HG02870 (cell line): ENCODE measurements at regions not wholly inside any gene's neighbourhood (a gene's known extent, or its start where the extent isn't known, plus 50 kb on each side); places are given as distances from the start of the nearest gene placed in this dataset.
"Not testable (repeated sequence)": the region's sequence is repeated elsewhere in the genome, so short reads cannot be mapped to it uniquely, and the experiment has no call there.

Experiments
- ATAC-seq: cut with Tn5 transposase; IDR thresholded peaks from one replicate; pipeline ENCODE4 v1.9.1; 2021; ENCODE audit warnings: mild to moderate bottlenecking, moderate library complexity; ENCODE audit not compliant: unreplicated experiment

DNA sequence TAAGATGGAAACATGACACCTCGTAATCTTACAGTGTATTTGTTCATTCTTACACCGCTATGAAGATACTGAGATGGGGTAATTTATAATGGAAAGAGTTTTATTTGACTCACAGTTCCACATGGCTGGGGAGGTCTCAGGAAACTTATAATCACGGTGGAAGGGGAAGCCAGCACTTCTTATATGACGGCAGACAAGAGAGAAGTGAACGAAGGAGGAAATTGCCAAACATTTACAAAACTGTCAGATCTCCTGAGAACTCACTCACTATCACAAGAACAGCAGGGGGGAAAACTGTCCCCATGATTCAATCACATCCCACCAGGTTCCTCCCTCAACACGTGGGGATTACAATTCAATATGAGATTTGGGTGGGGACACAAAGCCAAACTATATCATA lies 282.3 kb downstream of the HGF start:
- no peak for ATAC-seq

DNA sequence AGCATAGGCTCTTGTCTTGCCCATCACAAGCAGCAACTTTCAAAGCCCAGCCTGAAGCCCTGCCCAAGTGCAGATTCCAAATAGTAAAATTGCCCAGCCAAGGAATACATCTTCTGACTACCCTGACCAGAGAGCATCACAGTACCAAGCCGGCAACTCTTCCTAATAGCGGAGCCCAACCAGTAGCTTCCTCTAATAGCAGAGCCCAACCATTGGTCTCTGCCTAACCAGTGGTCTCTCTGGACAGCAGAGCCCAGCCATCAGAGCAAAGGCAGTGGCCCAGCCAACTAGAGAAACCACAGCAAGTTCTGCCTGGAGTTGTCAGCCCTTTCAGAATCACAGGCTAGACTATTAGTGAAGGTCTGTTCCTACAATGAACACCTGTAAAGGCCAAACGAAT lies 285.6 kb downstream of the HGF start:
- no peak for ATAC-seq

DNA sequence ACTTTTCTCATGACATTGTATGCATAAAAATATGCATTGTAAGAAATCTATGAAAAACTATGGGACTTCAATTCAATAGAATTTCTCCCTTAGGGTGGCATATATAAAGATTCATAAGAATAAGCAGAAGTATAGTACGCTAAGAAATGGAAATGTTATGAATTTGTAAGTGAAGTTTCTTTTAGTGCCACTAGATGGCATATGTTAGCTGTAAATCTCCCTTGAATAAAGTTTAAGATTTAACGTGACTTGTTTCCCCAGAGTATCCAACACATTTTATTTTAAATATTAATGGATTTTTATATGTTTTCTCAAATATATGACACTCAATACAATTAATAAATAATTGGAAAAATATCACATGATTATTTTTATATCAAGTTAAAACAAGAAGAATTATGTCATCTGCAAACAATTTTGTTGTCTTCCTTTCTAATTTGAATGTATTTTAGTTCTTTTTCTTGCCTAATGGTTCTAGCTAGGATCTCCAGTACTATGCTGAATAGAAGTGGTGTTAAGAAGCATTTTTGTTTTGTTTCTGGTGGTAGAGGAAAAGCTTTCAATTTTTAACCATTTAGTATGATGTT lies 287.2 kb downstream of the HGF start:
- peak; percentile 78 for ATAC-seq

DNA sequence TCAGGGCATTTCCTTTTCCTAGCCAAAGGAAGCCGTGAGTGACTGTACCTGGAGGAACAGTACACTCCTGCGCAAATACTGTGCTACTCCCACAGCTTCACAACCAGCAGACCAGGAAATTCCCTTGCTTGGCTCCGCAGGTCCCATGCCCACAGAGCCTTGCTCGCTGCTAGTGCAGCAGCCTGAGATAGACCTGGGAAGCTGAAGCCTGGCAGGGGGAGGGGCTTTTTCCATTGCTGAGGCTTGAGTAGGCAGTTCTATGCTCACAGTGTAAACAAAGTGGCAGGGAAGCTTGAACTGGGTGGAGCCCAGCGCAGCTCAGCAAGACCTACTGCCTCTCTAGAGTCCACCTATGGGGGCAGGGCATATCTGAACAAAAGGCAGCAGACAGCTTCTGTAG lies 291.2 kb downstream of the HGF start:
- no peak for ATAC-seq

DNA sequence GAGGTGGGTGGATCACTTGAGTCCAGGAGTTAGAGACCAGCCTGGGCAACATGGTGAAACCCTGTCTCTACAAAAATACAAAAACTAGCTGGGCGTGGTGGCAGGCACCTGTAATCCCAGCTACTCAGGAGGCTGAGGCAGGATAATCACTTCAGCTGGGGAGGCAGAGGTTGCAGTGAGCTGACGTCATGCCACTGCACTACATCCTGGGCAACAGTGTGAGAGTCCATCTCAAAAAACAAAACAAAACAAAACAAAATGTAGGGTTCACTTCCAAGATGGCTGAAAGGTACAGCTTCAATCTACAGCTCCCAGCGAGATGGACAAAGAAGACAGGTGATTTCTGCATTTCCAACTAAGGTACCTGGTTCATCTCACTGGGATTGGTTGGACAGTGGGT lies 291.6 kb downstream of the HGF start:
- not testable (repeated sequence) for ATAC-seq

DNA sequence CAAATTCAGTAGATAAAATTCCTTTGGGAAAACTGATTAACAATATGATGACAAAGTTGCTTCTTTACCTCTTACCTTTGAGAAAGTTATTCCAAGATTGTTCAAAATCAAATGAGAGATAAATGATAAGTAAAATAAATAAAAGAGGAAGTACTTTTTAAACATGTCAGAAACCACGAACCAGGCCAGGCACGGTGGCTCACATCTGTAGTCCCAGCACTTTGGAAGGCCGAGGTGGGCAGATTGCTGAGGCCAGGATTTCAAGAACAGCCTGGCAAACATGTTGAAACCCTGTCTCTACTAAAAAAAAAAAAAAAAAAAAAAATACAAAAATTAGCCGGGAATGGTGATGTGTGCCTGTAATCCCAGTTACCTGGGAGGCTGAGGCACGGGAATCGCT lies 296.6 kb downstream of the HGF start:
- ATAC-seq, result no peak

DNA sequence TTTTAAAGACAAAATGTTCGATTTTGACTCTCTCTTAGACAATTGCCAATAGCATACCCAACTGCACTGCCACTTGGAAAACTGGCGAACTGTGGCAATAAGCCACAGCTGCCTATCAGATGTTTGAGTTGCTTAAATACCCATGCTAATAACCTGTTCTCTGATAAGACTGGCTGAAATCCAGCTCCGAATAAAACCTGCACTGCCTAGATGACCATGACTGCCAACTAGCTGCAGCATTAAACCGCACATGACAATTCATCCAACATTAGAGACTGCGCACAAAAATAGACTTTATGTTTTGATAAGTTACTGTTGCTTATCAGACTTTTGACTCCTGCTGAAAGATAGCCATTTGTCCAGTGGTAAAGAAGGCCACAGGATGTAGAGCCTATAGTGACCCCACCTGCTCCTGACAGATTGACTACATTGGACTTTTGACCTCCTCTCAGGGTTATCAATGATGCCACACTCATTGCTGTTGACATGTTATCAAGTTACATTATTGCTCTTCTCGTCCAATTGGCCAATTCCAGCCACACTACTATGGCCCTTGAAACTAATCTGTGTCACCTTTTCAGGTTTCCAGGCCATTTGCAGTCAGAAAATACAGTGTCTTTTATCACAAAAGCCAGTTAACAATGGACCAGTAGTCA lies 299.0 kb downstream of the HGF start:
- no peak for ATAC-seq

DNA sequence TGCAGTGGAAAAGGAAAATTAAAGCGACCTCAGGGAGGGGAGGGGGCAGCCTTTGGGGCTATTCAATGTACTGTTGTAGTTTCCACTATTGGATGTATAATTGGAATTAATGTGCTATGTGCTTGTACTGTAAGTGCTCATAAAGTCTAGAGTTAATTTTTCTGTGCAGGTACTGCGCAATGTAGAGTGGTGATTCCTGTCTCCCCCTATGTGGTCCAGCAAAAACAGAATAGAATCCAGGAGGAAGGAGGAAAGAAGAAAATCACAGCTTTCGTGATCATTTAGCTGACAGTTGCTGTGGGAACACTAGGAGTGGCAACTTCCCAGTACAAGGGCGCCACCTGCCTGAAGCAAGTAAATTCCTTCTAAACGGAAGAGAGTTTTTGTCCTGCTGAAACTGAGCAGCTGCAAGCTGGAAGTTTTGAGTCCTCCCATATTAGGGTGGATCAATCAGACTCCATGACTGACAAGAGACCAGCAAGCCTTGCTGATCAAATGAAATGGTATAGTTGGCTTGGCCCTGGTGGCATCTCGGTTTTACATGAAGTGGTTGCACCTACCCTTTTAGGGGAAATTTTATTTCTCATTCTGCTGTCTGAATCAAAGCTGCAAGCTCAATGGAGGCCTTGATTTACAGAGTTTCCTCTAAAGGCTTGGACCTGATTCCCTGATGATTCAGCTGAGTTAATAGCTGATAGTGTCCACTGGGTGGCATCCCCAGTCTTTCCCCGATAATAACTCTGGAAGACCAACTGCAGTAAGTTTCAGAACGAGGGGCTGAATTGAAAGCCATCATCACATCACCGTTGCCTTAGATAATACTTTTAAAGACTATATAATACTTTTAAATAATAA lies 299.8 kb downstream of the HGF start:
- peak; percentile 80 for ATAC-seq

DNA sequence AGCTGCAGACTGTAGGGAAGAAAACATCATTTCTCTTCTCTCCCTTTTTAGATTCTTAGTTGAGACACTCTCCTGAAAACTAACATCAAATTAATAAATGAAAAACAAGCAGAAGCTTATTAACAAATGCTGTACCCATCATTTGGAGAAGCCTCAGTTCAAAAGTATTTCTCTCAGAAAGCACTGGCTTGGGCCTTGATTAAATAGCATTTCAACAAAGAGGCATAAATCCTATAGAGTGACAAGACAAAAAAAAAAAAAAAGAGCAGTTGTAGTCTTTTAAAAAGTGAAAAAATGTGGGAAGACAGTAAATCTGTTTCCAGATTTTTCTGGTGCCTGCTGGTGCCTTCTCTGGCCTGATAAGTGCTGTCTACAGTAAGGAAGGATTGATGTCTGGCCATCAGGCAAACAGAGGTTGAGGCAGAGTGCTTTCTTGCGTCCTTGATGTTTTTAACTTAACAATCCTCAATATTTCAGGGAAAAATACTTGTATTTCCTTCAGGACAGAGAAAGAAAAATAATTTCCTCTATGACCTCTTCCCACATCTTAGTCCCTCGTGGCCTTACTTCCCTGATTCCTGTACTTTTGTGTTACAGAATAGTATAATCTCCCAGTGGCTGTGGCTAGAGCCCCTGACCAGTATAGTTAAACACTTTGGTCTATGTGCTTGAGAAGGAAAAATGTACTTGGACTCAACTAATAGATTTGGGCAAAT lies 300.5 kb downstream of the HGF start:
- no peak for ATAC-seq

DNA sequence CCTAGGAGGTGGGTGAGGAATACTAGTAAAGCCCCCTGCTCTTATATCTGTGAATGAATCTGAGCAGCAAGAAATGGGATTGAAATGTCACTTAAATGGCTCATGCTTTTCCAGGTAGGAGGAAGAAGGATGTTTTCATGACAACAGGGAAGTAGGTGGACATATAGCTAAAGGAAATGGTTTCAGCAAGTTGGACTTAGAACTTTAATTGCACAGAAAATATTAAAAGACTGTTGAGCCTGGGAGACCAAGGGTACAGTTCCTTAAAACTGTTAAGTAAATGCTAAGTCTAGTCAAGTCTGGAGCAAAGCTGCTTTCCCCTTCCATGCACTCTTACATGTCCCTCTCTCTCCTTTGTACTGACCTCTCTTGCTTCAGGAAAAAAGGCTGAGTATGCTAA lies 301.3 kb downstream of the HGF start:
- no peak for ATAC-seq

DNA sequence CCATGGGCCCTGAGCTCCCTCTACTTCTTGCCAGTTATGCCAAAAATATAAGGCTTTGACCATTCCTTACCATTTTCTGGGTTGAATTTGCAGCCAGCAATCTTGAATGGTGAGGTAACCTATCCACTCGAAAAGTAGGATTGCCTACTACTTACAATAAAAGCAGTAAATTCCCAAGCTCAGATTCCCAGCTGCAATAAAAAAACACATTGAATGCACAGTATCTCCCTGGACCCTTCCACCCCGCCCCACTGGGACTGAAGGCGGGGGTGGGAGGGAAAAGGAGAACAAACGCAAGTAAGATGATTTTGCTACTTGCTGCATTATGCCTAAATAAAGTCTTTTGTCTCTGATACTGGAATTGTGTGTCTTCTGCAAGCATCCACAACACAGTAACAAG lies 301.9 kb downstream of the HGF start:
- no peak for ATAC-seq

DNA sequence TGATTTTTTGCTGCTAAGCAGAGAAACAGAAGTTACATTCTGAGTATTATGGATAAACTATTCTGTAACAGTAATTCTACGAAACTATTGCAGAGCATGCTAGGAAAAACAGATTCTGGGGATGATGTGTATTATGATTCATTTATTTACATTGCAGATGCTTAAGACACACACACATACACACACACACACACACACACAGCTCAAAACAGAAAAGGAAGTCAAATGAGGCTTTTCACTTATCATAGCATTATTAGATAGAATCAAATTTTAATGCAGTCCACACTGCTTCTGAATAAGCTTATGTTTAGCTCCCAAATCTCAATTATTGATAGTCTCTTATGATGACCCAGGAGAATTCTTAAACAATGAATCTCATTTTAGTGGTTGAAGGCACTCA lies 307.2 kb downstream of the HGF start:
- ATAC-seq, result no peak

DNA sequence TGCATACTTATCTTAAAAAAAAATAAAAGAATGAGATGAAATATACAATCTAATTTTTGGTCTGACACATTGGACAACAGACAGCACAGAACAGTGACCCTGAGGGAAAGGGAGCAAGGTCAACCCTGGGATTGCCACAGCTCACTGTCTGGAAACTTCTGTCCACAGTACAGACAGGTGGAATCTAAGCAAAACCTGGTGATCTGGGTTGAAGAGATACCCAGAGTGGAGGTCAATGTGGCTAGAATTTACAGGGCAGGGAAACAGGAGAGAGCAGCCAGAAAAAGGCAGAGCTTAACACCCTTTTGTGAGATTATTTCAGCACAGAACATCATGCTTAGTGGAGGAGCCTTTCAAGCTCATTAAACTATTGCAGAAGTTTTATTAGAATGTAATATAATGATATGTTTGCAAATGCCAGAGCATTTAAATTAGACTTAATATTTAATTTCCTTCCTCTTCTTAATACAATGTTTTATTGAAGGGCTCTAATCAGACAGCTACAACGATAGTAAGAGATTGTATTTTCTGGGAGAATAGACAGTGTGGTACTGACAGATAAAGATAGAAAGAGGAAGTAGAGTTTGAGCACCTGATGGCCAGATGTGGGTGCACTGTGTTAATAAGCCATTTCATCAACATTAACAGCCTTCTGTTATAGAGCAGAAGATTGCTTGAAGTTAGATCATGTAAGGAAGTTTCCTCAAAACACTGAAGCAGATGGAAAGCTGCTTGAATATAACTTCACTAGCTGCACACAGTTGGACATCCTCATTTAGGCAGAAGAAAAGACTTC lies 309.4 kb downstream of the HGF start:
- no peak for ATAC-seq

DNA sequence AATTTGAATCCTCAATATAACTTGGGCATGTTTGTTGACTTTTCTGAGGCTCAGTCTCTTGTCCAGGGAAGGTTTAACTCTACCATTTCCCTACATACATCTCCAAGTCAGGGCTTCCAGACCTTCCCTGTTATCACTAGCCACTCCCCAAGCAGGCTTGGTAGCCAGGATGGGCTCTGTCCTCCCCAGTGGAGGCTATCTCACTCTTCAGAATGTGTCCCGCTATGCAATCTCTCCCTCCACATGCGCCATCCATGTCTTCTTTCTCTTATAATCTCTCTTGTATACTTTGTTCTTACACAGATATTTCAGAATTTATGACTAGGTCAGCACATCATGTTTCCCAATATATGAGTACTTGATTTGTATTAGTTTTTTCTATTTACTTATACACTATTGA lies 310.4 kb downstream of the HGF start:
- ATAC-seq, result no peak

DNA sequence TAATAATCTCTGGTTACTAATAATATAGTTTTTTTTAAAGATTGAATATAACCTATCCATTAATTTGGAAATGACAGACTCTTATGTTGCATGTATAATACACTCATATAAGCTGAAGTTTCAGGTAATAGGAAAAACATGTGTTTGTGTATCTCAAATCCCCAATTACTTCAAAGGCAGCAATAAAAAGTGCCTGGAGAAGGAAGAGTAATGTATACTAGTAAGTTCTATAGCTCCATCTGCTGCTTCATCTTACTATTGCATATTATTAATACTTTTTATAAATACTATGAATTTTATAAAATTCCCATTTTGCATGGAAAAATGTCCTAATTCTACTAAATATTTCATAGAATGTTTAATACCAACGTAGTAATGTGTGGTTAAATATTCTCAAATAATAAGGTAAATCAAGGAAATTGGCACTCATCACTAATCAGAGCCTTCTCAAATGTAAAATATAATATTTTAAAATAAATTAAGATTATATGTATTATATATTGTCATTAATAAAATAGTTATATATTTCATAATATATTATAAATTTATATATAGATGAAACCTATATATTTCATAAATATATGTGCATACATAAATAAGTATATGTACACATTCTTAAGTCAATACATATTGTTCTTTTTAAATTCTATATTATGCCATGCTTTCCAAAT lies 311.9 kb downstream of the HGF start:
- ATAC-seq, result no peak

DNA sequence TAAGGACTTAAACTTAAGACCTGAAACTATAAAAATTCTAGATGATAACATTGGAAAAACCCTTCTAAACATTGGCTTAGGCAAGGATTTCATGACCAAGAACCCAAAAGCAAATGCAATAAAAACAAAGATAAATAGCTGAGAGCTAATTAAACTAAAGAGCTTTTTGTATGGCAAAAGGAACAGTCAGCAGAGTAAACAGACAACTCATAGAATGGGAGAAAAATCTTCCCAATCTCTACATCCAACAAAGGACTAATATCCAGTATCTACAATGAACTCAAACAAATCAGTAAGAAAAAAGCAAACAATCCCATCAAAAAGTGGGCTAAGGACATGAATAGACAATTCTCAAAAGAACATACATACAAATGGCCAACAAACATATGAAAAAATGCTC lies 316.1 kb downstream of the HGF start:
- not testable (repeated sequence) for ATAC-seq

DNA sequence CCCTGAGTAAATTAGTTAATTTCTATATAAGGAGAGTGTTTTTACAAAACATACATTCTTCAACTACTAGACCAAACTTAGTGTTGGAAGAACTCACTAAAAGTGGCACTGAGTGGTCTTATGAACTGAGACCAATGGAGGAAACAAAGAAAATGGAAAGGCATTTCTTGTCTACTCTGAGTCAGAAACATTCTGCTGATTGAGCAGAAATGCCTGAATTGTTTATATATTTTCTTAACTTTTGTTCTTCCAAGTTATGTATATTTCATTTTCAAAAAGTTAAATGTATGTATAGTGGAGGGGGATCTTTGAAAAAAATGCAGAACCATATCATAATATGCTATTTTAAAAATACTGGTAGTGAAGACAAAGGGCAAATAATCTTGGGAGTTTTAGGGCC lies 320.7 kb downstream of the HGF start:
- no peak for ATAC-seq

DNA sequence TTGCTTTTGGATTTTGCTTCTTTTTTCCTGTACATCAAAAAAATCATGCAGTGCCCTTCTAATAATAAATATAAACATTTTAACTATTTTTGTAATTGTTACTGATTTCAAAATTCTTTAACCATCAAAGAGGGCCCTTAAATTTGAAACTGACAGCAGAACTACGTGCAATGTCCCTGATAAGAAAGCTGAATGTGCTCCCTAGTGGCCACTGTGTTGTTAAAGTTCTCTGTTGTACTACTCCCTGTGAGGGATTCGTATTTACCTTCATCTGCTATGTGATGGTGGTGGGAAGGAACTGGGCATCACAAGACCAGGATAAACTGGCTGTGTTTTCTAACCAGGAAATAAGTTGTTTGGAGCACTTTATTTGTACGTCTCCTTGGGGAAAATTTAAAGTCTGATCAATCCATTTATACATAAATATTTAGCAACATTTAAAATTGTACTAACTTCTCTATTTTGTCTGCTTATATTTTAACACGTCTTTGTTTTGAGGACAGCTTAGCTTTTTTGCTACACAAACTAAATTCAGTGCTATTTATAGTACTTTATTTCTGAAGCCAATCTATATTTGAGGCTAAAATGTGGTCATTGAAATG lies 322.4 kb downstream of the HGF start:
- no peak for ATAC-seq

DNA sequence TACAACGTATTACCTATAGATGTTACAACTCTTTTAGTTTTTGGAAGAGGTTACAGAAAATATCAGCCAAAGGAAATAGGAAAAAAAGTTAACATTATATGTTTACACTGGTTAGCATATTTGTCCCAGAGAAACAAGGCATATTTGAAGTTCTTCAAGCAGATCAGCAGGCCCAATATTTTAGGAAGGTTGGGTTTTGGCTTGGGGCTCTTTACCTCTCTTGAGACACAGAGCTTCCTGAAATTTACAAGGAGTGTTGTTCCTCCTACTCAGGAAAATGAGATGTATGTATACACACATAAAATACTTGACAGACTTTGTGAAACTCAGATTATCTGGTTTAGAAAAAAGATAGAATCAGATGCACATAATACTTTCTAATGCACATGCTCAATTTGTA lies 323.6 kb downstream of the HGF start:
- ATAC-seq, result no peak

DNA sequence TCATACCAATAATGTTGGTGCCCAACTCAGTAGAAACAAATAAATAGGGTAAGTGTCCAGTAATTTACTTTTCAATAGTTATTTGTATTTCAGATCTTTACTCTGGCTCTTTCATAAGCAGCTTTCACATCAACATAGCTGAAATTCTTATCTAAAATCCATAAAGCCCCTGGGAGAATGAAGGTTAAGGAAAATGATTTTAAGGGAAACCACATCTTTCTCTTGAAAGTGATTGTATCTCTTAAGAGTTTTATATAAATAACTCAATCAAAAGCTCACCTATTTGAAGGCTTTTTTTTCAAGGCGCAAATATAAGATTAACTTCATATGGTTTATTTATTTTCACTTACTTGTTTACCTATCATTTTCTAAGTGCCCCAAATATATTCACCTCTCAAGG lies 324.4 kb downstream of the HGF start:
- no peak for ATAC-seq
